ENCODE measurements at regions not wholly inside any gene's neighbourhood (a gene's known extent, or its start where the extent isn't known, plus 50 kb on each side); places are given as distances from the start of the nearest gene placed in this dataset.
"Not testable (repeated sequence)": the region's sequence is repeated elsewhere in the genome, so short reads cannot be mapped to it uniquely, and the experiment has no call there.

DNA sequence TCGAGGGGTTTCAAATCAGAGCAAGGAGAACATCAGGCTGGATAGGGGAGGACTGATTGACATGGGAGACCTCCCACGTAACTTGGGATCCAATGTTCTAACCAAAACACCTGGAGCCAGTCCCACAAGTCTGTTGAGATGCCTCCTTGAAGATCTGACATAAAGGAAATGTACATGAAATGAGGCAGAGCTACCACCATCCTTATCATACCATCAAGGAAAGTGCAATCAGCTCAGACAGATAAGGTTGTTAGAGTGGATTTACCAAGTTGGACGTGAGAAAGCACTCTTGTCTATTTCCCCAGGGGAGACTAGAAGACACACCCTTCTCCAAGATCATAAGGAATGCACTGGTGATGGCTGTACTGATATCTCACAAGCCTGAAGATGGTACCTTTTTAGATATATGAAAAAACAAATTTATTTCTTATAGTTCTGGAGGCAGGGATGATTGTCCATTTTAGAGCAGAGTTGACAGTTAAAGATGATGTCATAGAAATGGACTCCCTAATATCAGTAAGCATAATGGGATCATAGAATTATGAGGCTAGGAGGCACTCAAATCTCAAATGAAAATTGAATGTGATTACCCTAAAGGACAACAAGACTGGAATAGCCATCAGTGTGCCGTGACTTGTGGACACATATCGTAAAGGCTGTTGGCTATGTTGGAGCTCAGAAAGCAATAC is 129.1 kb upstream of the RAB4A start:
- DNase-seq (ENCODE audit: low spot score), result no peak
- Mint-ChIP-seq H3K9me3 (no peaks in the 10 kb centered on the region), H3K4me3 (no peak overlapping the region), H3K4me1 (ENCODE audit: low read depth) (peaks cover 6% of the 10 kb centered on the region), H3K27me3 (ENCODE audit: low read depth) (peaks cover 8% of the 10 kb centered on the region), H3K27ac (no peak overlapping the region), H3K36me3 (ENCODE audit: low read depth) (no peaks in the 10 kb centered on the region)

DNA sequence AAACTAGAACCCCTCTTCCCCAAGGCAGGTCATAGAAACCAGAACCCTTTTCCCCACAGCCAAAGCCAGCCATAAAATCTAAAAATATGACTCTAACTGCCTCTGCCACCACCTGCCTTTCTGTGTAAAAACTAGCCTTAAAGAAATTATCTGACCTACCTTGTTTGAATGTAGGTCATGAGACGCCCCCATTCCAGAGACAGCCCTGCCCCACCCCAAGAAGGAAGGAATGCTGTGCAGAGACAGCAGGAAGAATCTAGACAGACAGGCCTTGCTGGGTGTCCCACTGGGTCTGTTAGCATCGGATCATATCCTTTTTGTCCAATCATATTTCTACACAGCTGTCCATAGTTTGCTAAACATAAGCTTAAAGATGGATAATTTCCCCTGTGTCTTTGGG is 128.4 kb upstream of the RAB4A start:
- no peak overlapping the region for H3K27ac Mint-ChIP-seq

DNA sequence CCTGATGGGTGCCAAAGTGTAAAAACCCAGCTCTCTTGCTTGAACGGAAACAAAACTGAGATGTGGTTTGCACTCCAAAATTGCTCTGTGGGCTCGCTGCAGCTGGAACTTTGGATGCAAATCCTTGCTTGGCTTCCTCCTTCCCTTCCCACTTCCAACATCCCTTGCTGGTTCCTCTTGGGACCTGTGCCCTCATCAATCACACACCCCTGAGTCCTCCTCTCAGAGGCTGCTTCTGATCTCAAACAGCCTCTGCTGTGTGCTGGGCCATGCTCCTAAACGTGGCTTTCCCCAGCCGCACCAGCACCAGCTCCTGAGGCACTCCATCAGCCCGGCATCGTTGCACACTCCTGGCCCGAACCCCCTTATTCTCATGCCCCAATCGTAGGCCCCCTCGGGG is 124.3 kb upstream of the RAB4A start:
- Mint-ChIP-seq H3K4me1 (ENCODE audit: low read depth) (no peaks in the 10 kb centered on the region), H3K27me3 (ENCODE audit: low read depth) (peaks cover 12% of the 10 kb centered on the region), H3K36me3 (ENCODE audit: low read depth) (no peaks in the 10 kb centered on the region), H3K4me3 (no peak overlapping the region), H3K9me3 (no peaks in the 10 kb centered on the region), H3K27ac (no peak overlapping the region)
- DNase-seq (ENCODE audit: low spot score), result no peak

More for the DNA sequence above, 128.4 kb upstream of the RAB4A start:
- Mint-ChIP-seq H3K9me3 (no peaks in the 10 kb centered on the region), H3K36me3 (ENCODE audit: low read depth) (no peaks in the 10 kb centered on the region), H3K4me3 (no peak overlapping the region), H3K4me1 (ENCODE audit: low read depth) (peaks cover 6% of the 10 kb centered on the region), H3K27me3 (ENCODE audit: low read depth) (peaks cover 12% of the 10 kb centered on the region)
- DNase-seq (ENCODE audit: low spot score), result no peak

GRCh38 chr1:229147072-229147471 is 123.8 kb upstream of the RAB4A start:
- Mint-ChIP-seq H3K4me1 (ENCODE audit: low read depth) (no peaks in the 10 kb centered on the region), H3K9me3 (no peaks in the 10 kb centered on the region), H3K27ac (no peak overlapping the region), H3K36me3 (ENCODE audit: low read depth) (no peaks in the 10 kb centered on the region), H3K4me3 (no peak overlapping the region), H3K27me3 (ENCODE audit: low read depth) (peaks cover 14% of the 10 kb centered on the region)
- DNase-seq (ENCODE audit: low spot score), result no peak

- no peaks in the 10 kb centered on the region for H3K4me1 Mint-ChIP-seq (ENCODE audit: low read depth)
- no peak overlapping the region for H3K27ac Mint-ChIP-seq
- H3K4me3 Mint-ChIP-seq, result no peak overlapping the region
- H3K36me3 Mint-ChIP-seq (ENCODE audit: low read depth), result no peaks in the 10 kb centered on the region
- peaks cover 14% of the 10 kb centered on the region for H3K27me3 Mint-ChIP-seq (ENCODE audit: low read depth)
- DNase-seq (ENCODE audit: low spot score), result no peak
- no peaks in the 10 kb centered on the region for H3K9me3 Mint-ChIP-seq
Measured at GRCh38 chr1:229148041-229148671, 122.8 kb upstream of the RAB4A start.

- Mint-ChIP-seq H3K27me3 (ENCODE audit: low read depth) (peaks cover 14% of the 10 kb centered on the region), H3K4me1 (ENCODE audit: low read depth) (no peaks in the 10 kb centered on the region), H3K9me3 (no peaks in the 10 kb centered on the region), H3K4me3 (no peak overlapping the region), H3K27ac (no peak overlapping the region), H3K36me3 (ENCODE audit: low read depth) (no peaks in the 10 kb centered on the region)
- no peak for DNase-seq (ENCODE audit: low spot score)
Measured at GRCh38 chr1:229148743-229149142, 122.2 kb upstream of the RAB4A start.

DNA sequence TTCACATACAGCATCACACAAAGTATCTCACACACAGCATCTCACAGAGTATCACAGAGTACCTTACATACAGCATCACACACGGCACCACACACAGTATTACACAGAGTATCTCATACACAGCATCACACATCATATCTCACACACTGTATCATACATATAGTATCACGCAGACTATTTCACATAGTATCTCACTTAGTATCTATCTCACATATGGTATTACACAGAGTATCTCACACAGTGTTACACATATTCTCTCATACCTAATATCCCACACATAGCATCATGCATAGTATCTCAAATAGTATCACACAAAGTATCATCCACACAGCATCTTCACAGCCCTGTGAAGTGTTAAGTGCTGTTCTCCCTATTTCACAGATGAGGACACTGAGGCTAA is 121.5 kb upstream of the RAB4A start:
- H3K27me3 Mint-ChIP-seq (ENCODE audit: low read depth), result peaks cover 14% of the 10 kb centered on the region
- no peaks in the 10 kb centered on the region for H3K4me1 Mint-ChIP-seq (ENCODE audit: low read depth)
- no peak overlapping the region for H3K27ac Mint-ChIP-seq
- H3K4me3 Mint-ChIP-seq, result no peak overlapping the region
- H3K9me3 Mint-ChIP-seq, result no peaks in the 10 kb centered on the region
- no peaks in the 10 kb centered on the region for H3K36me3 Mint-ChIP-seq (ENCODE audit: low read depth)
- no peak for DNase-seq (ENCODE audit: low spot score)

DNA sequence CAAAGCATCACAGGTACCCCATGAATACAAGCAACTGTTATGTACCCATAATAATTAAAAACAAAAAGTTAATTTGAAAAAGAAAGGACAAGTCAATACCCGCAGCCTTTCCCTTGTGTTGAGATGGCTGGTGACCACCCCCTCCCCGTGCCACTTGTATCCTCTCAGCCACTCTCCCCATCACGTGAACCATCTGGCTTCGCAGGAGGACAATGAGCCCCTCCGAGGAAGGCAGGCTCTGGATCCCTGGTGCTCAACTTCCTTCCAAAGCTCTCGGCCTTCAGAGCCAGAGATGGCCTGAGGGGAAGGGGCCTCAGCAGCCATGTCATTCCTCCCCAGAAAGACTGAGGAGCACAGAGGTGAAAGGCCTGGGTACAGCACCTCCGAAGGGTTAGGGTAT is 120.4 kb upstream of the RAB4A start:
- Mint-ChIP-seq H3K4me3 (no peak overlapping the region), H3K4me1 (ENCODE audit: low read depth) (peaks cover 4% of the 10 kb centered on the region), H3K36me3 (ENCODE audit: low read depth) (no peaks in the 10 kb centered on the region), H3K27me3 (ENCODE audit: low read depth) (peaks cover 11% of the 10 kb centered on the region), H3K27ac (no peak overlapping the region), H3K9me3 (no peaks in the 10 kb centered on the region)
- DNase-seq (ENCODE audit: low spot score), result no peak

GRCh38 chr1:229151412-229151811 is 119.5 kb upstream of the RAB4A start:
- DNase-seq (ENCODE audit: low spot score); H3K27ac Mint-ChIP-seq; H3K36me3 Mint-ChIP-seq (ENCODE audit: low read depth); H3K4me1 Mint-ChIP-seq (ENCODE audit: low read depth); H3K9me3 Mint-ChIP-seq; H3K4me3 Mint-ChIP-seq: not testable (repeated sequence)
- peaks cover 11% of the 10 kb centered on the region for H3K27me3 Mint-ChIP-seq (ENCODE audit: low read depth)

DNA sequence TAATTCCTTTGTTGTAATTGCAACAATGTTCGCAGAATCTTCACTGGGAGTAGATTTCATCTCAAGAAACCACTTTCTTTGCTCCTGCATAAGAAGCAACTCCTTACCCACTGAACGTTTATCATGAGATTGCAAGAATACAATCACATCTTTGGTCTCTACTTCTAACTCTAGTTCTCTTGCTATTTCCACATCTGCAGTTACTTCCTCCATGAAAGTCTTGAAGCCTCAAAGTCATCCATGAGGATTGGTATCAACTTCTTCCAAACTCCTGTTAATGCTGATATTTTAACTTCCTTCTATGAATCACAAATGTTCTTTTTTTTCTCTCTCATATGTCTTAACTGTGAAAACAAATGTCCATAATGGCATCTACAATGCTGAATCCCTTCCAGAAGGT is 118.6 kb upstream of the RAB4A start:
- no peak overlapping the region for H3K27ac Mint-ChIP-seq
- peaks cover 5% of the 10 kb centered on the region for H3K27me3 Mint-ChIP-seq (ENCODE audit: low read depth)
- peaks cover 7% of the 10 kb centered on the region for H3K4me1 Mint-ChIP-seq (ENCODE audit: low read depth)
- DNase-seq (ENCODE audit: low spot score), result no peak
- no peaks in the 10 kb centered on the region for H3K9me3 Mint-ChIP-seq
- no peak overlapping the region for H3K4me3 Mint-ChIP-seq
- H3K36me3 Mint-ChIP-seq (ENCODE audit: low read depth), result no peaks in the 10 kb centered on the region

DNA sequence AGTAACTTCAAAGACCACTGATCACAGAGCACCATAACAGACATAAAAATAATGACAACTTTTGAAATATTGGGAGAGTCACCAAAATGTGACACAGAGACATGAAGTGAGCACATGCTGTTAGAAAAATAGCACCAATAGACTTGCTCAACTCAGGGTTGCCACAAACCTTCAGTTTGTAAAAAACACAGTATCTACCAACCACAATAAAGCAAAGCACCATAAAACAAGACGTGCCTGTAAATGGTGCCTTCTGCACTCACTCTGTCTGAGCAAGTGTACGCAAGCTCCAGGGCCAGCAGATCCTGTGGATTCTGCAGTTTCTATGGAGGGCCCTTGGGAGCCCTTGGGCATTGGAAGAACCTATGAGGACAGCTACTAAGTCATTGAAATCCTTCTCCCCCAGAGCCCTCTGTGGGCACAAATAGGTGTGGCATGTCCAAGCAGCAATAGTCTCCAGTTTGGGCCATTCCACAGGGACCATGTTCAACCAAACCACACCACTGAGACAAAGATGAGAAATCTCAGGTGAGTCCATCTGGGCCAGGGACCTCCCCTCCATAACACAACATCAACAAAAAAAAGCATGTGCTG is 116.9 kb upstream of the RAB4A start:
- DNase-seq (ENCODE audit: low spot score), result no peak
- no peak overlapping the region for H3K27ac Mint-ChIP-seq
- peaks cover 7% of the 10 kb centered on the region for H3K4me1 Mint-ChIP-seq (ENCODE audit: low read depth)
- H3K4me3 Mint-ChIP-seq, result no peak overlapping the region
- no peaks in the 10 kb centered on the region for H3K36me3 Mint-ChIP-seq (ENCODE audit: low read depth)
- no peaks in the 10 kb centered on the region for H3K9me3 Mint-ChIP-seq
- peaks cover 5% of the 10 kb centered on the region for H3K27me3 Mint-ChIP-seq (ENCODE audit: low read depth)

- Mint-ChIP-seq H3K4me1 (ENCODE audit: low read depth) (peaks cover 7% of the 10 kb centered on the region), H3K27me3 (ENCODE audit: low read depth) (peaks cover 5% of the 10 kb centered on the region), H3K36me3 (ENCODE audit: low read depth) (no peaks in the 10 kb centered on the region), H3K4me3 (no peak overlapping the region), H3K27ac (no peak overlapping the region), H3K9me3 (no peaks in the 10 kb centered on the region)
- no peak for DNase-seq (ENCODE audit: low spot score)
Measured at GRCh38 chr1:229154811-229155210, 116.1 kb upstream of the RAB4A start.

DNA sequence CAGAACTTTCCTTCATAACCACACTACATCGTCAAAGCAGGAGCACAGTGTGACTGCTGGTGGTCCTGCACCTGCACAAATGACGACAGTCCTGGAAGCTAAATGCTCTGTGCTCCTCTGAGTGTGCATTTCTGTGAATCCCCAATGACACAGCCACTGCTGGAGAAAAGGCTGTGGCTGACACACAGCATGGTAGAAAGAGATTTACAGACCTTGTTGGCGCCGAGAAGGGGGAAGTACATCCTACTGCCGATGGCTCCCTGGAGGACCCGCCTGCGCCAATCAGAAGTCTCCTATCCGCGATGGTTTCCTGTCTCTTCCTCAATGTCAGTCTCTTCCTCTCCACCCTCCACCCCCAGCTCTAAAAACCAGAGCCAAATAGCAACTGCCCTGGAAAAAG is 115.4 kb upstream of the RAB4A start:
- peaks cover 5% of the 10 kb centered on the region for H3K27me3 Mint-ChIP-seq (ENCODE audit: low read depth)
- H3K9me3 Mint-ChIP-seq, result no peaks in the 10 kb centered on the region
- H3K27ac Mint-ChIP-seq, result no peak overlapping the region
- no peak for DNase-seq (ENCODE audit: low spot score)
- H3K4me3 Mint-ChIP-seq, result peak overlapping the region; percentile 33
- peaks cover 7% of the 10 kb centered on the region for H3K4me1 Mint-ChIP-seq (ENCODE audit: low read depth)
- H3K36me3 Mint-ChIP-seq (ENCODE audit: low read depth), result no peaks in the 10 kb centered on the region

GRCh38 chr1:229156872-229157271 is 114.0 kb upstream of the RAB4A start:
- no peak overlapping the region for H3K27ac Mint-ChIP-seq
- H3K4me3 Mint-ChIP-seq, result no peak overlapping the region
- H3K9me3 Mint-ChIP-seq, result no peaks in the 10 kb centered on the region
- H3K27me3 Mint-ChIP-seq (ENCODE audit: low read depth), result peaks cover 4% of the 10 kb centered on the region
- no peaks in the 10 kb centered on the region for H3K36me3 Mint-ChIP-seq (ENCODE audit: low read depth)
- H3K4me1 Mint-ChIP-seq (ENCODE audit: low read depth), result peaks cover 7% of the 10 kb centered on the region
- DNase-seq (ENCODE audit: low spot score), result no peak
